RWPE2 (cell line): ENCODE measurements at regions not wholly inside any gene's neighbourhood (a gene's known extent, or its start where the extent isn't known, plus 50 kb on each side); places are given as distances from the start of the nearest gene placed in this dataset.
"Not testable (repeated sequence)": the region's sequence is repeated elsewhere in the genome, so short reads cannot be mapped to it uniquely, and the experiment has no call there.

Experiments used
- ATAC-seq: fragments of 200-7000 bp; cut with Tn5 transposase; 3 replicates; pipeline ENCODE4 v1.9.1; 2021; ENCODE audit warnings: low read depth
- DNase-seq: peaks from one replicate; pipeline ENCODE4 v3.0.0-alpha.2; 2020; ENCODE audit warnings: low spot score
- H3K27ac ChIP-seq: fragments of 450-650 bp; 2 replicates; pipeline ENCODE4 v1.5.1; 2017; ENCODE audit warnings: mild to moderate bottlenecking; ENCODE audit not compliant: poor library complexity, severe bottlenecking
- H3K27me3 ChIP-seq: fragments of 250-450 bp; sonication (Bioruptor Pico); 2 replicates; pipeline ENCODE4 v1.5.1; 2021; ENCODE audit warnings: mild to moderate bottlenecking, moderate library complexity; ENCODE audit not compliant: insufficient read depth, poor library complexity, severe bottlenecking
- H3K36me3 ChIP-seq: fragments of 250-450 bp; sonication (Bioruptor Pico); 2 replicates; pipeline ENCODE4 v1.5.1; 2020; ENCODE audit warnings: low read depth, mild to moderate bottlenecking, moderate library complexity
- H3K4me1 ChIP-seq: fragments of 250-450 bp; sonication (Bioruptor Pico); 2 replicates; pipeline ENCODE4 v1.5.1; 2021; ENCODE audit warnings: mild to moderate bottlenecking, moderate library complexity; ENCODE audit not compliant: insufficient read depth, poor library complexity, severe bottlenecking
- H3K4me3 ChIP-seq: fragments of 250-450 bp; sonication (Bioruptor Pico); 2 replicates; pipeline ENCODE4 v1.5.1; 2021; ENCODE audit warnings: mild to moderate bottlenecking, moderate library complexity; ENCODE audit not compliant: severe bottlenecking
- H3K9me3 ChIP-seq: fragments of 250-450 bp; sonication (Bioruptor Pico); 2 replicates; pipeline ENCODE4 v1.5.1; 2021; ENCODE audit warnings: mild to moderate bottlenecking, moderate library complexity; ENCODE audit not compliant: severe bottlenecking
- CTCF ChIP-seq: fragments of 450-650 bp; IDR thresholded peaks from one replicate; pipeline ENCODE4 v1.5.1; 2017; ENCODE audit warnings: mild to moderate bottlenecking, moderate library complexity; ENCODE audit not compliant: poor library complexity, severe bottlenecking

DNA sequence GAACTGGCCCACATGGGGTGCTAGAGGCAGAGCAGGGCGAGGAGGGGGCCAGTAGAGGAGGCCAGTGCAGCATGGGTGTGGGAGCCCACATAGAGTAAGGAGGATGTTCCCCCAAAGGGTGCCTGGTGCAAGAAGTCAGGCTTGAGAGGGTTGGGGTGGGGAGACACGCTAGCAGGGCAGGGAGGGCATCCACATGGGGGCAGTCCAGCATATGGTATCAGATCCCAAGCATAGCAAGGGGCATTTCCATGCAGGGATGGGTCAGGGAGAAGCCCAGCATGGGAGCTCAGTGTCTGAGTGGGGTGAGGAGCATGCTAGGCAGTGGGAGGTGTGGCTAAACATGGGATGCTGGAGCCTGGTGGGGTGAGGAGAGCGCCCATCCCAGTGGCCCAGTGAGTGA is 213.7 kb downstream of the COPRS start:
- Histone ChIP-seq H3K27me3 (no peaks in the 10 kb centered on the region), H3K9me3 (no peaks in the 10 kb centered on the region), H3K4me1 (no peaks in the 10 kb centered on the region), H3K27ac (no peak overlapping the region), H3K36me3 (no peaks in the 10 kb centered on the region), H3K4me3 (no peak overlapping the region)
- DNase-seq (no peak), ATAC-seq (no peak)
- TF ChIP-seq CTCF = no peak

- no peak for TF ChIP-seq CTCF
- ATAC-seq (no peak), DNase-seq (no peak)
- Histone ChIP-seq H3K27ac (no peak overlapping the region), H3K9me3 (no peaks in the 10 kb centered on the region), H3K36me3 (no peaks in the 10 kb centered on the region), H3K27me3 (no peaks in the 10 kb centered on the region), H3K4me3 (no peak overlapping the region), H3K4me1 (no peaks in the 10 kb centered on the region)
These were observed 227.3 kb downstream of the COPRS start for GRCh38 chr17:31631766-31632165.

DNA sequence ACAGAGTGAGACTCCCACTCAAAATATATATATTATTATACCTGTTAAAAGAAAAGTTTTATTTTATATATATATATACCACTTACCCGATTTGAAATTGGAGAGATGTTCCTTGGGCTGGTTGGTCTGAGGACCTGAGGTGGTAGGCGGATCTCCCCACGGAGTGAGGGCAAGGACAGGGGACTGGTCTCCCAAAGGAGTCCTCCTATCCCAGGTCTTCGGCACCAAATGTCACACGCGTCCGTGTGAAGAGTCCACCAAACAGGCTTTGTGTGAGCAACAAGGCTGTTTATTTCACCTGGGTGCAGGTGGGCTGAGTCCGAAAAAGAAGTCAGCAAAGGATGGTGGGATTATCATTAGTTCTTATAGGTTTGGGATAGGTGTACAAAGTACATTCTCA is 228.2 kb downstream of the COPRS start:
- H3K9me3 ChIP-seq, H3K36me3 ChIP-seq, H3K4me1 ChIP-seq, ATAC-seq, H3K27me3 ChIP-seq, H3K27ac ChIP-seq, H3K4me3 ChIP-seq, DNase-seq: not testable (repeated sequence)

DNA sequence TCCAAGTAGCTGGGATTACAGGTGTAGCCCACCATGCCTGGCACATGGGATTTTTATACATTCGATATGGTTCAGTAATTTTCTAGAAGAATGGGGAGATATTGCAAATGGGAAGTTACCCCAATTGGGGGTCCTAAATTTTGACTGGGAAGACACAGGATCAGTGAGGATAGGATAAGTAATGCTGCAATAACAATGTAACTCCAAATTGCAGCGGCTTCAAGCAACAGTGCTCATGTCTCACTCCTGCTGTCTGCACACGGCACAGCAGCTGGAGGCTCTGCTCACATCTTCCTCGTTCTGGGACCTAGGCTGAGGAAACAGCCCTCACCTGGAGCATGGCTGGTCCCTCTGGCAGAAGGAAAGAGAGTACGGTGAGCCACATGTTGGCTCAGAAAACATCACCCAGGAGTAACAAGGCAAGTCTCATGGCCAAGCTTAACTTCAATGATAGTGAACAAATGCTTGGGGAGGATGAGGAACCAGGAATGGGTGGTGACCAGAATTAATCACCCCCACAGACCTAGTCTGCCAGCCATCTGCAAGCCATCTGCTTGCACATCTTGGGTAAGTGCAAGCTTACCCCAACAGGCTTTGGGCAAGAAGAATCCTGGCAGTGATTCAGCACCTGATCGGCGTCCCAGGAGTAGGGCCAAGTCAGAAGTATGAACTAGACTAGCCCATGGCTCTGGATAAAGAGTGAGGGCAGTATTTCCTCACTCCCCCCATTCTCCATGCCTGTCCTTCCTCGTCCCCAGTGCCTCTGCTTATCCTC is 229.2 kb downstream of the COPRS start:
- Histone ChIP-seq H3K4me3 (no peak overlapping the region), H3K36me3 (no peaks in the 10 kb centered on the region), H3K4me1 (no peaks in the 10 kb centered on the region), H3K27ac (no peak overlapping the region), H3K27me3 (no peaks in the 10 kb centered on the region), H3K9me3 (no peaks in the 10 kb centered on the region)
- no peak for TF ChIP-seq CTCF
- peak; percentile 14; the same call in 2 of the 3 replicates for ATAC-seq
- DNase-seq = no peak

DNA sequence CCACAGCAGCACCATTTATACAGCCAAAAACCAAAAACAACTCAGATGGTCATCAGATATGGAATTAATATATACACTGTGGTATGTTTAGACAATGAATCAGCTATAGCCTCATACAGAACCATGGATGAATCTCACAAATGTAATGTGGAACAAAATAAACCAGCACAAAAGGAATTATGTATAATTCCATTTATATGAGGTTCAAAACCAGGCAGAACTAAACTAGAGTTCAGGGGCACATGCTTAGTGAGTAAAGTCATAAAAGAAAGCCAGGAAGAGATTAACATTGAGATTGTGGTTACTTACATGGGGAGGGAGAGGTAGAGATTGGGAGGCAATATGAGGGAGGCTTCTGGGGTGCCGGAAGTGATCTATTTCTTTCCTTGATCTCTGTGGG is 231.1 kb downstream of the COPRS start:
- H3K9me3 ChIP-seq = no peaks in the 10 kb centered on the region

More for the DNA sequence above, 231.1 kb downstream of the COPRS start:
- no peaks in the 10 kb centered on the region for H3K27me3 ChIP-seq
- no peak overlapping the region for H3K4me3 ChIP-seq
- no peaks in the 10 kb centered on the region for H3K4me1 ChIP-seq
- TF ChIP-seq CTCF = no peak
- ATAC-seq (peak; percentile 87), DNase-seq (no peak)
- H3K36me3 ChIP-seq = no peaks in the 10 kb centered on the region
- peak overlapping the region; percentile 32 for H3K27ac ChIP-seq
